ENCODE measurements at regions not wholly inside any gene's neighbourhood (a gene's known extent, or its start where the extent isn't known, plus 50 kb on each side); places are given as distances from the start of the nearest gene placed in this dataset.

DNA sequence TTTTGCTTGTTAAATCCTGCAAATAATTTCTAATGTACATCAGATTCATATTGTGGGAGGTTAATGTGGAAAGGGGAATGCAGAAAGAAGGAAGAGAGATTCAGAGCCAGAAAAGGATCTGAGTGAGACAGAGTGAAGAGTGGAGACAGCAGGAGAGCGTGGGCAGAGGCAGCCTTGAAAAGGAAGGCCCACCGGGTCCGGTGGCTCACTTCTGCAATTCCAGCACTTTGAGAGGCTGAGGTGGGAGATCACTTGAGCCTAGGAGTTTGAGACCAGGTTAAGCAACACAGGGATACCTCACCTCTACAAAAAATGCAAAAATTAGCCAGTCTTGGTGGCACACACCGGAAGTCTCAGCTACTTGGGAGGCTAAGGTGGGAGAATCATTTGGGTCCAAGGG is 222.0 kb upstream of the RAB4A start:
- Histone ChIP-seq H3K4me3 (ENCODE audit: low read depth, low read length) (no peak overlapping the region), H3K27me3 (ENCODE audit: control insufficient read depth, insufficient read depth, low read length) (no peaks in the 10 kb centered on the region), H3K36me3 (ENCODE audit: control insufficient read depth, insufficient read depth, low read length) (no peaks in the 10 kb centered on the region)
- DNase-seq (ENCODE audit: low read depth), result no peak
- TF ChIP-seq CTCF (IDR thresholded peaks at IDR 0.05; ENCODE audit: insufficient read depth, low read length, severe bottlenecking), result no peak
- FAIRE-seq, result no peak

- TF ChIP-seq CTCF (IDR thresholded peaks at IDR 0.05; ENCODE audit: insufficient read depth, low read length, severe bottlenecking), result no peak
- Histone ChIP-seq H3K36me3 (ENCODE audit: control insufficient read depth, insufficient read depth, low read length) (no peaks in the 10 kb centered on the region), H3K27me3 (ENCODE audit: control insufficient read depth, insufficient read depth, low read length) (peaks cover 17% of the 10 kb centered on the region), H3K4me3 (ENCODE audit: low read depth, low read length) (no peak overlapping the region)
- no peak for FAIRE-seq
- DNase-seq (ENCODE audit: low read depth), result no peak
Observed at GRCh38 chr1:229056046-229056445, 214.9 kb upstream of the RAB4A start.

GRCh38 chr1:229058111-229058561 is 212.8 kb upstream of the RAB4A start:
- no peaks in the 10 kb centered on the region for H3K36me3 ChIP-seq (ENCODE audit: control insufficient read depth, insufficient read depth, low read length)
- FAIRE-seq (no peak), DNase-seq (ENCODE audit: low read depth) (peak; percentile 41)
- H3K27me3 ChIP-seq (ENCODE audit: control insufficient read depth, insufficient read depth, low read length), result peaks cover 24% of the 10 kb centered on the region
- no peak for TF ChIP-seq CTCF (IDR thresholded peaks at IDR 0.05; ENCODE audit: insufficient read depth, low read length, severe bottlenecking)
- H3K4me3 ChIP-seq (ENCODE audit: low read depth, low read length), result no peak overlapping the region

DNA sequence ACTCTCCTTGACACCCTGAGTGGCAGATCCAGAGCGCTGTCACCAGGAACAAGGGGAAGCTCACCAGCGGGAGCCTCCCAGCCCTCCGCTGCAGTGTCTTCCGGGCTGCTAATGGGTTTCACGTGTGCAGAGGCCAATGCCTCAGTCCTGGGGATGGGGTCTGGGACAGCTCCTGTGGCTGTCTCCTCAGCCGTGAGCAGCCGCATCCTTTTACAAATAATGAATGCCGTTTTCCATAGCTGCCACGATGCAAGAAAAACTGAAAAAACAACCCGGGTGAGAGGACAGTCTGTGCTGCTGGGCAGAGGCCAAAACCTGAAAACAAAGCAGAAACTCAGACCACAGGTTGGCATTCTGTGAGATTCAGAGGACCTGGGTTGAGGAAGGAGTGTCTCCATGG is 212.2 kb upstream of the RAB4A start:
- Histone ChIP-seq H3K27me3 (ENCODE audit: control insufficient read depth, insufficient read depth, low read length) (peaks cover 24% of the 10 kb centered on the region), H3K4me3 (ENCODE audit: low read depth, low read length) (no peak overlapping the region), H3K36me3 (ENCODE audit: control insufficient read depth, insufficient read depth, low read length) (no peaks in the 10 kb centered on the region)
- TF ChIP-seq CTCF (IDR thresholded peaks at IDR 0.05; ENCODE audit: insufficient read depth, low read length, severe bottlenecking), result no peak
- DNase-seq (ENCODE audit: low read depth) (no peak), FAIRE-seq (no peak)

DNA sequence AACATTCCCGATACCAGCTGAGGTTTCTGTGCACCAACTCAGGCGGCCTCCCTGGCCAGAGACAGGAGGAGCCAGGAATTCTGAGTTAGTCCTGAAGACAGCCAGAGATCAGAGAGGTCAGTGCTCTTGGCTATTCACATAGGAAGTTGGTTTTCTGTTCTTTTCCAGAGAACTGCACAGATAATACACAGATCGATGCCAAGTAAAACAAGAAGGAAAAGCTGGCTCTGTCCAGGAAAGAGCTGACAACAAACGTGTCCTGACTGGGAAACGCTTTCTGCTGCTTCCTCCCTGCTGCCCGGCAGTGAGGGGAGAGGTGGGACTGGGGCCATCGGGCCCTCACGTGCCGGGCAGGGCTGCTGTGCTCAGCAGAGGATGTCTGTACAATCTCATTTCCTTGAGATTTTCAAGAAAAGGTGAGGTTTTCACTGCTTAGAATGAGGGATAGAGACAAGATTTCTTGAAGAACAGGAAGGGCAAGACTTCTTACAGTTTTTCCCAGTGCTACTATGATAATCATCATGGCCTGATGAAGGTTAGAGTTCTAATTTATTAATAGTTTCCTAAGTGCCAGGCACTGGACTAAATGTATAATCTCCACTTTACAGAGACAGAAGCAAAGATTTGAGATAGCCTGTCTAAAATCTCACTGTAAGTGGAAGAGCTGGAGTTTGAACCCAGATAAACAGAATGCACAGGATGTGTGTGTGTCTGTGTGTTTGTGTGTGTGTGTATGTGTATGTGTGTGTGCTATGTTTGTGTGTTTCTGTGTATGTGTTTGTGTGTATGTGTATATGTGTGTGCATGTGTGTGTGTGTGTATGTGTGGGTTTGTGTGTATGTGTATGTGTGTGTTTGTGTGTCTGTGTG is 211.0 kb upstream of the RAB4A start:
- H3K4me3 ChIP-seq (ENCODE audit: low read depth, low read length), result no peak overlapping the region
- DNase-seq (ENCODE audit: low read depth) (no peak), FAIRE-seq (peak; percentile 80)
- H3K36me3 ChIP-seq (ENCODE audit: control insufficient read depth, insufficient read depth, low read length), result no peaks in the 10 kb centered on the region
- no peak for TF ChIP-seq CTCF (IDR thresholded peaks at IDR 0.05; ENCODE audit: insufficient read depth, low read length, severe bottlenecking)
- H3K27me3 ChIP-seq (ENCODE audit: control insufficient read depth, insufficient read depth, low read length), result peaks cover 24% of the 10 kb centered on the region

Measured in bronchial epithelial cell (primary cell).